ENCODE measurements at regions not wholly inside any gene's neighbourhood (a gene's known extent, or its start where the extent isn't known, plus 50 kb on each side); places are given as distances from the start of the nearest gene placed in this dataset.
A peak's percentile ranks its signal among the peaks of the same experiment; 100 is the strongest.

GRCh38 chr1:157292302-157292701 is 154.1 kb upstream of the ETV3 start:
- no peak for DNase-seq (ENCODE audit: low spot score)

- no peak for DNase-seq (ENCODE audit: low spot score)
Measured at GRCh38 chr1:157291083-157291482, 152.9 kb upstream of the ETV3 start.

GRCh38 chr1:157289424-157290105 is 151.4 kb upstream of the ETV3 start:
- no peak for DNase-seq (ENCODE audit: low spot score)

- no peak for DNase-seq (ENCODE audit: low spot score)
Measured at GRCh38 chr1:157288996-157289395, 150.8 kb upstream of the ETV3 start.

- no peak for DNase-seq (ENCODE audit: low spot score)
Measured at GRCh38 chr1:157288492-157288891, 150.3 kb upstream of the ETV3 start.

- no peak for DNase-seq (ENCODE audit: low spot score)
Measured at GRCh38 chr1:157288006-157288405, 149.8 kb upstream of the ETV3 start.

GRCh38 chr1:157287462-157287861 is 149.3 kb upstream of the ETV3 start:
- no peak for DNase-seq (ENCODE audit: low spot score)

- no peak for DNase-seq (ENCODE audit: low spot score)
Measured at GRCh38 chr1:157286646-157287420, 148.6 kb upstream of the ETV3 start.

- no peak for DNase-seq (ENCODE audit: low spot score)
Measured at GRCh38 chr1:157286096-157286495, 147.9 kb upstream of the ETV3 start.

GRCh38 chr1:157284451-157284850 is 146.3 kb upstream of the ETV3 start:
- DNase-seq (ENCODE audit: low spot score): no peak

- no peak for DNase-seq (ENCODE audit: low spot score)
Measured at GRCh38 chr1:157279802-157280140, 141.6 kb upstream of the ETV3 start.

GRCh38 chr1:157279138-157279801 is 141.1 kb upstream of the ETV3 start:
- DNase-seq (ENCODE audit: low spot score): no peak

GRCh38 chr1:157278383-157279137 is 140.4 kb upstream of the ETV3 start:
- no peak for DNase-seq (ENCODE audit: low spot score)

- no peak for DNase-seq (ENCODE audit: low spot score)
Measured at GRCh38 chr1:157277913-157278312, 139.7 kb upstream of the ETV3 start.

- DNase-seq (ENCODE audit: low spot score): no peak
Measured at GRCh38 chr1:157277281-157277680, 139.1 kb upstream of the ETV3 start.

GRCh38 chr1:157274698-157275534 is 136.7 kb upstream of the ETV3 start:
- peak; percentile 81 for DNase-seq (ENCODE audit: low spot score)

- no peak for DNase-seq (ENCODE audit: low spot score)
Measured at GRCh38 chr1:157272729-157273524, 134.7 kb upstream of the ETV3 start.

- DNase-seq (ENCODE audit: low spot score): no peak
Measured at GRCh38 chr1:157272264-157272663, 134.1 kb upstream of the ETV3 start.

GRCh38 chr1:157270705-157271274 is 132.6 kb upstream of the ETV3 start:
- no peak for DNase-seq (ENCODE audit: low spot score)
